Esophagus mucosa (tissue), 1 donor: ENCODE measurements at regions not wholly inside any gene's neighbourhood (a gene's known extent, or its start where the extent isn't known, plus 50 kb on each side); places are given as distances from the start of the nearest gene placed in this dataset.
"Not testable (repeated sequence)": the region's sequence is repeated elsewhere in the genome, so short reads cannot be mapped to it uniquely, and the experiment has no call there.

ENCODE experiments used
- ATAC-seq: fragments of 200-7000 bp; cut with Tn5 transposase; one replicate; pipeline ENCODE4 v1.9.1; 2020
- donor health status: DM: yes; HTN: yes; CAD: no.

DNA sequence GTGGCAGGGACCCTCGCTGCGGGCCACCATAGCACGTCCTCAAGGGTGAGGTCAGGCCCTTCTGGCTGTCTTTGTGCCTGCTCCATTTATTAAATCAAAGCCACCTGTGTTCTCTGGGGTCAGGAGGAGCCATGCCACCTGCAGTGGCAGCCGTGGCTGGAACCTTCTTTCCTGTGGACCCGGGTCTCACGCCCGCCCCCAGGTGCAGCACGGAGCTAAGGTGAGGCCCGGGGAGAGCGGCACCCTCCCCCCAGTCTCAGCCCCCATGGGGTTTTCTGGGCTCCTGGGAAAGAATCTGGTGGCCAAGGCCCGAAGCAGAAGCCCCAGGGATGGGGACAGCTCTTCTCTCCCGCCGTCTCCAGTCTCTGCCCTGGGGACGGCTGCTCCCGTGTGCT lies 195.4 kb downstream of the LAT start:
- not testable (repeated sequence) for ATAC-seq

DNA sequence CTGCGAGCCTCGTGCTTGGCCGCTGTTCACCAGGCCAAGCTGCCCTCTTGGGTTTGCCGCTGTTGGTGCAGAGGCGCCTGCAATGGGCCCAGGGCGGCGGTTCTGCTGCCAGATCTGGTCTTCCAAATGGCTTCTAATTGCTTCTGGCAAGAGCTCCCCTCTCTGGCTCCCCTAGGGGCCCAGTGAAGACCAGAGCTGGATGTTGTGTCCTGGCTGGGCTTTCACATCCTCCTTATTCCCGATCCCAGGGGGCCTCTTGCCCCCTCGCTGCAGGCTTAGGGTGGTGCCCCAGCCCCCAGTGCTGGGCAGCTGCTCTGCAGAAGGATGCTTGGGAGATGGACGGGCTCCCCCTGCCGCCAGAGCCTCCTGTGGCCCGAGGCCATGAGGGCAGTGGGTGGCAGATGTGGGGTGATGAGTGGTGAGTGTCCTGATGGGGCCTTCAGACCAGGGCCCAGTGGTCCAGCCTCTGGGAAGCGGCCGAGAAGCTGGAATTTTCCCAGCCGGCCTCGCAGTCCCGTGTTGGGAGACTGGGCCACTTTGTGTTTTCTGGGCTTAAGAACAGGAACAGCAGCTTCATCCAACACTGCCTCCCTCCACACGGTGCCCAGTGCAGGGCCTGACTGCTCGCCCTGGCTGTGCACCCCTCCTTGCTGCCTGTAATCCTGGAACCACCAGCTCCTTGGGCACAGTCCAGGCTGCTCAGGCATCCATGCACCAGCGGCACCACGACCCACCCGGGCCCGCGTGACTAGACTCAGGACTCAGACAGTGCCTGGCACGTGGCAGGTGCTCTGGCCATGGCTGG lies 194.8 kb downstream of the LAT start:
- not testable (repeated sequence) for ATAC-seq

DNA sequence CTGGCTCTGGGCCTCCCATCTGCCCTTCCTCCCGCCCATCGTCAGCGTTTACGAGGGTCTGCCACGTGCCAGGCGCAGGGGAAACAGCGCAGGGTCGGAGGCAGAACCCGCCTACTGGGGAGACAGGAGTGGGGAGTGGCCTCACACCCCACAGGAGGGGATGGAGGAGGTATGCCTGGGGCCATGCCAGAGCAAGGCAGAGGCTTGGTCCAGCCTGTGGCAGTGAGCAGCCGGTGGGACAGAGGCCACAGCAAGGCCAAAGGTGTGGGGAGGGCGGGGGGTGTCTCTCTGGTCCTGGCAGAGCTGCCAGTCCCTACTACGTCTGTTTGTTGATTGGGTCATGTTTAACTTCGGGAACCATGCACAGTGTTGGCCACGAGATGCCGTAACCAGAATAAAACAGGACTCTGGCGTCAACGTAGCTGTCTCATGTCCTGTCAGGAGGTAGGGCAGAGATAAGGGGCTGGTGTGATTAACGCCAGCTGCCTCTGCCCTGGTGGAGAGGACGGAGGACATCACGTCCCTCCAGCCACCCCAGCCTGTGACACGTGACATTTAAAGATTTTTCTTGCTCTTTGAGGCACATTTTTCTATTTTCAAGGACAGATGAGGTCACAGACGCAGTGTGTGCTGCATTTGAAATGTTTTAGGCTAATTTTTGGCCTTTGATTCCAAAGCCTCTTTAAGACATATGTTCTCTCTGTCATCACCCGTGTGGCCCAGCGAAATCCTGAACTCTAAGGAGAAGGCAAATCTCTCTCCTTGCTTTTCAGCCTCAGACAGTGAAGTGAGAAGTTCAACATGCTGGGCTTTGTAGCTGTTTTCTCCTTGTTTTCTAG lies 193.3 kb downstream of the LAT start:
- ATAC-seq: peak; percentile 32

DNA sequence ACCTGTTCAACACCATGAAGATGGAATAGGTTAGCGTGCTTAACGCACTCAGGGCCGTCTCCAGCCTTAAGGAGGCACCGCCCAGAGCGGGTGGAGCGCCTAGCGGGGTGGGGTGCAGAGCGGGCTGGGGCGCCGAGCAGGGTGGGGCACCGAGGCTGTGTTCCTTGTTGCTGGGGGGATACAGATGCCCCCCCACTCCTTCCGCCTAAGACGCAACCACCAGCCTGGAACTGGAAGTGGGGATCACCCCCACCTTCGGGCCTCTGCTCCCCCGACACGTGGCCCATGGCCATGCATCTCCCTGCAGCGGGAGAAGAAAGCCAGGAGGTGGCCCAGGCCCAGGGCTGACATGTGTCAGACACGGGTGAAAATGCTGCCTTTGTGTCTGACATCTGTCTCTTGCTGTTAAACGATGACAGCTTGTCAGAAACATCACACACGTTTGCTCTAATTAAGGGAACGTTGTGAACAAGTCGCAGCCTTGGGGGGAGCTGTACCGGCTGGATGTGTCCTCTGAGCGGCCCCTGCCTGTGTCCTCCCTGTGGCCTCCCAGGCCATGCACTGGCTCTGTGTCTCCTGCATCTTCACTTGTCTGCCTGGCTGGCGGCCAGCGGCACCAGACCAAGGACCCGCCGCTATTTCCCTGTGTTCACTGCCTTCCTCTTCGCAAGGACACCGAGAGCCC lies 192.5 kb downstream of the LAT start:
- ATAC-seq: peak; percentile 6

DNA sequence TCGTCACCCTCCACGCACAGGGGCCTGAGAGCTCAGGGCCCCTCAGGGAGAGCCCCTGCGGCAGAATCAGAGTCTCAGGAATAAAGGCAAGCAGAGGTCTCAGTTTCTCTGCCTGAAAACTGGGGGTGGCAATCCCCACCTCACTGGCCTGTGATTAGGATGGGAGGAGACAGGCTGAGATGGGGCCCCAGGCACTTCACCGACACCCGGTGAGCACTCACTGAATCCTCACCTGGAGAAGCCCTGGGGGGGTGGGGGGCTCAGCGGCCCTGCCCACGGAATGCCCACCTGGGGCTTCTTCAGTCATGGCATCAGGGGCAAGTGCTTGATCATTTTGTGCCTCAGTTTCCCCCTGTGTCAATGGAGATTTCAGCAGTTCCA lies 192.0 kb downstream of the LAT start:
- not testable (repeated sequence) for ATAC-seq

DNA sequence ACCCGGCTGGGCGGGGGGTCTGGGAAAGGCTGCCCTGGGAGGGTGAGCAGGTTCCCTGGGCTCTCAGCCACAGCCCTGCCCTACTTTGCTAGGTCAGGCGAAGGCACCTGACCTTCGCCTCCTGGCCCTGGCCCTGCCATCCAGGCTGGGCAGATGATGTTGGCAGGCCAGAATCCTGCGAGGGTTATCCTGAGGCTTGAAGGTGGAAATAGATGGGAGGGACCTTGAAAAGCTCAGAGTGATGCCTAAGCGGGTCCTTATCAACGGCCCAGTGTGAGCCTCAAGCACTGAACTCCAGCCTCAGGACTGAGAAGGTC lies 191.3 kb downstream of the LAT start:
- not testable (repeated sequence) for ATAC-seq

DNA sequence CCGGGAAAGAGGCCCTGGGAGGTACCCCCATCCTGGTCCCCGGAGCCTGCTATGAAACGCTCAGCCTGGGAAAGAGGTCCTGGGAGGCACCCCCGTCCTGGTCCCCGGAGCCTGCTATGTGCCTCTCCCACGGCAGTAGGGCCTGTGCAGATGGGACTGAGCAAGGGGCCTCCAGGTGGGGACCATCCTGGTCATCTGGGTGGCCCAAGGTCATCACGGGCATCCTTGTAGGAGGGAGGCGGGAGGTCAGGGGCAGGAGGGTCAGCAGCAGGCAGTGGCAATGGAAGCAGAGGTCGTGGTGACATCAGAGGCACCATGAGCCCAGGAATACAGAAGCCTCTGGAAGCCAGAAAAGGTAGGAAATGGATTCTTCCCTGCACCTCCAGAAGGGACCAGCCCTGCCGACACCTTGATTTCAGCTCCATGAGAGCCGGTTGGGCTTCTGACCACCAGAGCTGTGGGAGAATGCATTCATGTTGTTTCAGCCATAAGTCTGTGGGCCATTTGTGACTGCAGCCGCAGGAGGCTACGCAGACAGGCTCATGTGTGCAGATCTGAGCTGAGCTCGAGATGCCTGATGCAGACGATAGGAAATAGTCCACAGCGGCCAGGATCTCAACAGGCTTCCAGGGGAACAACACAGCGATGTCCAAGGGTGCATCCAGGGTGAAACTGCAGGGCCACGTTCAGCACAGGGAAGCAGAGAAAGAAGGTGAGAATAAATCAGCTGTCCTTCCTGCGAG lies 190.7 kb downstream of the LAT start:
- ATAC-seq: not testable (repeated sequence)

DNA sequence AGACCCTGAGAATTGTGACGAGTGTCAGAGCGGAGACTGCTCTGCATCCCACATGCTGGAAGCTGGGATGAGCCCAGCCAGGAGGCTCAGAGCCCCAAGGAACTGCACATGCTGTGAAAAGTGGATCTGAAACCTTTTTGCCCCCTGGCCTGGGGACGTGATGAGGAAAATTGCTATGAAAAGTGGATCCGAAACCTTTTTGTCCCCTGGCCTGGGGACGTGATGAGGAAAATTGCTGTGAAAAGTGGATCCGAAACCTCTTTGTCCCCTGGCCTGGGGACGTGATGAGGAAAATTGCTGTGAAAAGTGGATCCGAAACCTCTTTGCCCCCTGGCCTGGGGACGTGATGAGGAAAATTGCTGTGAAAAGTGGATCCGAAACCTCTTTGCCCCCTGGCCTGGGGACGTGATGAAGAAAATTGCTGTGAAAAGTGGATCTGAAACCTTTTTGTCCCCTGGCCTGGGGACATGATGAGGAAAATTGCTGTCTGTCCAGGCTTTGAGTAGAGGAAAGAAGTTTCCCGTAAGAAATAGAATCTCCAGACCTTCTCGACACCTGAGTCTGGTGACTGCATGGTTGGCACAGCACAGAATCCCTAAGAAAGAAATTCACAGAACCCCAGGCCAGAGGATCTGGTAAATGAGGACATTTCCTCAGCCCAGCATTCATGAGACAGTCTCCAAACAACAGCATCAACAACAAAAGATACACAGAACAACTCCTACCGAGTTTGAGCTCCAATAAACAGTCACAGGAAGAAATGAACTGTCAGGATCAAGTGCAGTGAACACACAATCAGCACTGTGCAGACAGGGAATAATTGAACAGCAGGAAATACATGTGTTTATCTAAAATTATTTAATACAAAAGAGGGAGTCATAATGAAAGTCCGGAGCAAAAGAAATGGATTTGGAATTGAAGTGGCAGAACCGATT lies 188.8 kb downstream of the LAT start:
- ATAC-seq: not testable (repeated sequence)

DNA sequence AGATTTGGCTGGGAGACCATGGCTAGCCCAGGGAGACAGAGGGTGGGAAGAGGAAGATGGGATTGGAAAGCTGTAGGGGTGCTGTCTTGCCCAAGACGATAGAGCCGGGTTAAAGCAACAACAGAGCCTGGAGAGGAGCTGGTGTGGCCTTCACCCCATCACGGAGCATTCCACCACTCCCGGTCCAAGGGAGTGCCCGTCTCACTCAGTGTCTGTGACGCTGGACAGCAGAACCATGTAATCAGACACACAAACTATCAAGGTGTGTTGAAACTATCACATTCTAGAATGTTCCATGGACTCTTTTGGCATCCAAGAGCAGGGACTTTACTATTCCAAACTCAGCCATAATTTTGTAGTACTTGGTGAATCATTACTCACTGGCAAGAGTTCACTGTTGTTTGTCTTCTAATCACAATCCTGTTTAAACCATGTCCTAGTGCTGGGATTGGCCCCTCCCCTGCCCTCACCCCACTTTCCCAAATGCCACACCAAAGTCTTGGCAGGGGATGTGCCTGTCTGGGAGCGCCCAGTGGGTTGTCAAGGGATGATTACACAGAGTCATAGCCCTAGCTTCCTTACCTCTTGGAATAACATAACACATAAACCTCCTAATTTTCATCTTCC lies 187.4 kb downstream of the LAT start:
- ATAC-seq: not testable (repeated sequence)

DNA sequence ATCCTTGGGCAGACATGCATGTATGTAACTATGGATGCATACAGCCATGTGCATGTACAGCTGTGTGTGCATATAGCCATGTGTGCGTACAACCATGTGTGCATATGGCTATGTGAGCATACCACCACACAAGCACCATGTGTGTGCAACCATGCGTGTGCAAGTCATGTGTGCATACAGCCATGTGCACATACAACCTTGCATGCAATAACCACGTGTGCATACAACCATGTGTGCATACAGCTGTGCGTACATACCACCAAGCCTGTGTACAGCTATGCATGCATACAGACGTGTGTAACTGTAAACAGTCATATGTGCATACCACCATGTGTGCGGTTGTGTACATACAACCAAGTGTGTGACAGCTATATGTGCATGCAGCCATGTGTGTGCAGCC lies 186.4 kb downstream of the LAT start:
- ATAC-seq: not testable (repeated sequence)

DNA sequence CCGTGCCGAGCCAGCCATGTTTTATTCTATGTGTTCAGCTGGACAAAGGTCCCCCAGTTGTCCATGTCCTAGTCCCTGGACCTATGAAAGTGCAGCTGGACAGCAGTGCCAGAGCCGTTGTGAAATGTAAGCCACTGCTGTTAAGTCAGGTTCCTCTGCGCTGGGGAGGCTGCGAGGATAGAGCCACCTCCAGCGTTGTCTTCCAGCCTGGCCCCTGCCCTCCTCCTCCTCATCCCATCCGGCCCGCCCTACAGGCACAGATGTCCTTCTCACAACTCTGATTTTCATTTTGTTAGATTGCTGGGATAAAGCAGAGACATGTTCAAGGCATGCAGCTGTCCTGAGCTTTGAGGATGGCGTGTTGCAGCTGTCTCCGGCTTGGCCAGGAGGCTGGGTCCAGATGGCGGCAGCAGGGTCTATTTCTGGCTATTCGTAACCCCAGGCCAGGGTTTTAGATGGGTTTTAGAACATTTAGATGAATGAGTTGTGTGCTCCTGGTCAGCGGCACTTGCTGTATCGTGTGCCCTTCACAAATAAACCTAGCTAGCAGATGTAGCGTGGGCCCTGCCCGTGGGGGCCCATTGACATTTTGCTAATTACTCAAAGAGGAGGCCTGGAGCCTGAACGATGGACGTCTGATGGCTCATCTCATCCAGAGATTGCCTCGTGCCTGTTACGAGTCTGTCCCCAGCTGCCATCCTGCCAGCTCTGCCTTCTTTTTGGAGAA lies 185.7 kb downstream of the LAT start:
- ATAC-seq: not testable (repeated sequence)

DNA sequence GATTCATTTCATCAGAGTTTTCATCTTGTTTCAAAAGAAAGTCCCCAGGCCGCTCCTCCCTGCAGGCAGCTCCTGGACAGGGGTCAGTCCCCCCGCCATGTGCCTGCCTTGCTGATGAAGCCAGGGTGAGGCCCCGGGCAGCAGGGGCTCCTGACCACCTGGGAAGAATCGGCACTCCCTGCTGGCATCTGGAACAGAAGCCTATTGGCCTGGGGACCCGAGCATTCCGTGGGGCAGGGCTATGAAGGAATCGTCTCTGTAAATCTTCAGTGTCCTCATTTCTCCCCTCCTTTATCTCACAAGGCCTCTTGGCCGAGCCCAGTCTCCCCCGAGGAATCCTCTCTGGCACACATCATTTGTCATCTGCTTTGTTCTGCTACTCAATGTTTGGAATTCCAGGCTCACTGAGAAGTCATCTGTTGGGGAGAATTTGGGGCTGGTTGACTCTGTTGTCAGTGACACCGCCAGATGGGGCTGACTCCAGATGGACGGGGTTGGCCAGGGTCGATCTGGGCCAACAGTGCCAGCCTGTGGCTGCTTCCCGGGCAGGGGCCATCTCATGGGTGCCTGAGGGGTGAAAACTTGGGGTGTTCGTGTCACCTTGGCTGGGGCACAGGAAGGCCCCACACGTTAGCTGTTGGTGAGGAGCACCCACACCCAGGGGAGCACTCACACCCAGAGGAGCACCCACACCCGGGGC lies 184.6 kb downstream of the LAT start:
- ATAC-seq: not testable (repeated sequence)

DNA sequence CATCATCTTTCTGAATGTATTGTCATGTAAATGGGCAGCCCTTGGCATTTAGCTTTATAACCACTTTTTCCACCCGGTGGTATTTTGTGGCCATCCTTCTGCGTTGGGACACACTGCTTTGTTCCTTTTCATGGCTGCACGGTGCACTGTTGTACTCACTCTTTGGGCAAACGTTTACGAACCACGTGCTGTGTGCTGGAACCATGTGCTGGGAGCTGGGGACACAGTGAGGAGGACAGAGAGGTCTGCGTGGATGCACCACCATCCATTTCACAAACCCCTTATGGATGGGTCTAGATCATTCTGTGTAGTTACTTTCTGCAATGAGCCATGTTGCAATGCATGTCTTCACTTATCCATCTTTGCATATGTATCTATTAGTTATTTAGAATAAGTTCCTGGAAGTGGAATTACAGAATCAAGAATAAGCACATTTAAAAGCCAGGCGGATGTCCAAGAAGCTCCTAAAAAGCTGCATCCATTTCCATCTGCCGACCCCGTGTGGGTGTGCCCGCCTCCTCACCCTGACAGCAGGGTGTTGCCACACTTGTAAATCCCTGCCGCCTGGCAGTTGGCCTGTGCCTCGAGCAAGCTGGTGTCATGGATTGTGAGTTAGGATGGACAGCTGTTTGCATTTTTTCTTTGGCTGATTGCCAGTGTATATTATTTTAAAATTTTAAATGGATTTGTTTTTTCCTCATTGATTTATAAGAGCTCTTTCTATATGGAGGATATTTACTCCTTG lies 183.8 kb downstream of the LAT start:
- not testable (repeated sequence) for ATAC-seq

DNA sequence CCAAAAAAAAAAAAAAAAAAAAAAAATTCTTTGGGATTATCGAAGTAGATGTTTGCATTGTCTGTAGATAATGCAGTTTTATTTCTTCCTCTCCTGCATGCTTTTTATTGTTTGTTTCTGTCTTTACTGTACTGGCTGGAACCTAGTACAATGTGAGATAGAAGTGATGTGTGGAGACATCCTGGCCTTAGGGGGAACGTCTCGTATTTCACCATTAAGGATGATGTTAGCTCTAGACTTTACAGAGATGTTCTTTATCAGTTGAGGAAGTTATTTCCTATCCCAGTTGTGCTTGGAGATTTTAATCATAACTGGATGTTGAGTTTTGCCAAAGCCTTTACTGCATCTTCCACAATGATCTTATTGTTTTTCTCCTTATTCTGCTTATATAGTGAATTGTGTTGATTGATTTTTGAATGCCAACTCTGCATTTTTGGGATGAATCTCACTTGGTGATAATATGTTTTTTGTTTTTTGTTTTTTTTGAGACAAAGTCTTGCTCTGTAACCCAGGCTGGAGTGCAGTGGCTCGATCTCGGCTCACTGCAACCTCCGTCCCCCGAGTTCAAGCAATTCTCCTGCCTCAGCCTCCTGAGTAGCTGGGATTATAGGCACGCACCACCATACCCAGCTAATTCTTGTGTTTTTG lies 179.7 kb downstream of the LAT start:
- not testable (repeated sequence) for ATAC-seq

DNA sequence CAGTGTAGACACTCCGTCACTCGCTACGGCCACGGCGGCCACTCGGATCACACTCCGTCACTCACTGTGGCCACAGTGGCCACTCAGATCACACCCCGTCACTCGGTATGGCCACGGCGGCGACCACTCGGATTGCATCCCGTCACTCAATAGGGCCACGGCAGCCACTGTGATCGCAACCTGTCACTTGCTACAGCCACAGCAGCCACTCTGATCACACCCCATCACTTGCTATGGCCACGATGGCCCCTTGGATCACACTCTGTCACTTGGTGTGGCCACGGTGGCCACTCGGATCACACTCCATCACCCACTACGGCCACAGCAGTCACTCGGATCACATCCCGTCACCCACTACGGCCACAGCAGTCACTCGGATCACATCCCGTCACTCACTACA lies 175.3 kb downstream of the LAT start:
- not testable (repeated sequence) for ATAC-seq

DNA sequence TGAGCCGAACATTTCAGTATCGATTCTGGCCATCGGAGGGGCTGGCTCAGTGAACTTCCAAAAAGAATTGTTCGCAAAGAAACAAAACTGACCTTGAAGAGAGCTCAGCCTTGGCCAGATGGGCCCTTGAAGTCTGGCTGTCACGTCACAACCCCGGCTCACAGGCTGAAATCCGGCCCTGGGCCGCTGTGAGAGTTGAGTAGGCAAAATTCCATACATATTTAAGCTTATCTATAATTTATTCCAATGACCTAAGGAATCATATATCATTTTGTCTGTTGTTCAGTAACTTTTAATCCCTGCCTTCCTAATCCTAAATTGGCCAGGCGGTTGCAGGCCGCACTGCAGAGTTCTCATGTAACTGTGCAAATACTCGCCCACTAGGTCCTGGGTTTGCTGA lies 174.8 kb downstream of the LAT start:
- ATAC-seq: not testable (repeated sequence)

DNA sequence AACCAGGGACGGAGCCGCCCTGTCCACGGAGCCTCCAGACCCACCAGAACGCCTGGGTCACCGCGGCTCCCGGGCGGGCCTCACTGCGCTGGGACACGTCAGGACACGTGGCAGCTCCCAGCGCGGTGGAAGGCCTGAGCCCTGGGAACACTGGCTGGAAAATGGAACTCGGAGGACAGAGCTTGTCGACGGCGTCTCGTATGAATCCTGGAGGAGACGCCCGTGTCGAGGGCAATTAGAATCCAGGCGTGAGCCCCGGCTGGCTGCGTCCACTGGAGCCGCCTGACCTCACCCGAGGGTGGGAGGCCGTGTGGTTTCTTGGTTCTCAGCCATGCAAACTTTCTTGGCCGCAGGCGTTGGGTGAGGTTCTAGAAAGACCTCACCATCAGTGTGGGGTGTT lies 173.9 kb downstream of the LAT start:
- no peak for ATAC-seq
